B cell (primary cell): ENCODE measurements at regions not wholly inside any gene's neighbourhood (a gene's known extent, or its start where the extent isn't known, plus 50 kb on each side); places are given as distances from the start of the nearest gene placed in this dataset.

ENCODE experiments used
- ATAC-seq: fragments of 200-7000 bp; cut with Tn5 transposase; one replicate; pipeline ENCODE4 v1.10.0; 2021; ENCODE audit warnings: low read depth, mild to moderate bottlenecking, moderate number of reproducible peaks, moderate library complexity
- CTCF ChIA-PET: fragments of 350-600 bp; sonication (Branson Sonifier 250); formaldehyde crosslinking; loops from one replicate; lab custom pipeline; 2021; ENCODE audit warnings: antibody characterized with exemption, inconsistent platforms; lab: Charles Lee
- POLR2A ChIA-PET: fragments of 350-600 bp; sonication (Branson Sonifier 250); formaldehyde crosslinking; loops from one replicate; lab custom pipeline; 2021; ENCODE audit warnings: antibody characterized with exemption; lab: Charles Lee
- DNase-seq: peaks from one replicate; pipeline ENCODE4 v3.0.0; 2013
- H2AFZ ChIP-seq: 2 replicates; pipeline ENCODE4 v1.6.1; 2012; ENCODE audit warnings: mild to moderate bottlenecking, low read depth, low read length; ENCODE audit not compliant: insufficient read depth, poor library complexity, severe bottlenecking
- H3K27ac ChIP-seq, 2 donors: 1 replicate in 1 of 2; 2 replicates in 1 of 2; pipeline ENCODE4 v1.5.1; 2012 to 2013; ENCODE audit warnings: low read length in 2 of 2, mild to moderate bottlenecking in 2 of 2, moderate library complexity in 1 of 2
- H3K27me3 ChIP-seq, 4 experiments: fragments of 200-600 bp in 1 of 4; sonication (generic) in 1 of 4; replicated peaks in 1 of 4; 1 replicate in 2 of 4; 2 replicates in 2 of 4; pipeline versions ENCODE4 v1.6.1 to v1.7.0; 2013 to 2016; ENCODE audit warnings: low read length in 3 of 4, mild to moderate bottlenecking in 2 of 4, mixed read lengths in 1 of 4, moderate library complexity in 1 of 4; ENCODE audit not compliant: insufficient read depth in 4 of 4, control insufficient read depth in 3 of 4; ENCODE audit errors: control extremely low read depth in 1 of 4
- H3K36me3 ChIP-seq, 2 experiments: replicated peaks in 1 of 2; 1 replicate in 1 of 2; 2 replicates in 1 of 2; pipeline versions ENCODE4 v1.6.1 to v1.7.1; 2013; ENCODE audit warnings: low read length in 1 of 2; ENCODE audit not compliant: insufficient read depth in 2 of 2, control insufficient read depth in 1 of 2; ENCODE audit errors: control extremely low read depth in 1 of 2, extremely low read depth in 1 of 2
- H3K4me1 ChIP-seq, 2 donors: fragments of 200-600 bp in 1 of 2; sonication (generic) in 1 of 2; 1 replicate in 1 of 2; 2 replicates in 1 of 2; pipeline versions ENCODE4 v1.5.1 to v1.6.1; 2013 to 2017; ENCODE audit warnings: low read length in 2 of 2; ENCODE audit not compliant: control insufficient read depth in 2 of 2, insufficient read depth in 2 of 2
- H3K4me2 ChIP-seq: replicated peaks from 2 replicates; pipeline ENCODE3; 2012; ENCODE audit warnings: mild to moderate bottlenecking, low read depth, low read length; ENCODE audit not compliant: poor library complexity, severe bottlenecking
- H3K4me3 ChIP-seq, 5 experiments: fragments of 200-600 bp in 1 of 5; sonication (generic) in 1 of 5; 1 replicate in 3 of 5; 2 replicates in 2 of 5; pipeline versions ENCODE4 v1.5.1 to v1.7.0; 2011 to 2016; ENCODE audit warnings: low read length in 4 of 5, mild to moderate bottlenecking in 4 of 5, low read depth in 2 of 5, control low read depth in 1 of 5, moderate library complexity in 1 of 5; ENCODE audit not compliant: insufficient read depth in 1 of 5; ENCODE audit errors: control extremely low read depth in 1 of 5, extremely low read depth in 1 of 5
- H3K79me2 ChIP-seq: fragments of 200-600 bp; sonication (generic); one replicate; pipeline ENCODE4 v1.6.0; 2016; ENCODE audit warnings: low read length; ENCODE audit not compliant: control insufficient read depth, insufficient read depth
- H3K9ac ChIP-seq: fragments of 200-600 bp; sonication (generic); 2 replicates; pipeline ENCODE4 v1.6.1; 2017; ENCODE audit warnings: mild to moderate bottlenecking, low read length, moderate library complexity
- H3K9me3 ChIP-seq, 3 donors: one replicate each; pipeline versions ENCODE4 v1.6.1 to v1.7.1; 2013; ENCODE audit warnings: low read length in 2 of 3; ENCODE audit not compliant: control insufficient read depth in 2 of 3, insufficient read depth in 1 of 3; ENCODE audit errors: control extremely low read depth in 1 of 3
- H4K20me1 ChIP-seq: 2 replicates; pipeline ENCODE4 v1.6.0; 2012; ENCODE audit warnings: mild to moderate bottlenecking, low read length; ENCODE audit not compliant: insufficient read depth, control insufficient read depth, poor library complexity, severe bottlenecking
- H3K27ac Mint-ChIP-seq: one replicate; pipeline ENCODE4 v1.8.0; 2021; ENCODE audit warnings: mixed read lengths
- H3K27me3 Mint-ChIP-seq: one replicate; pipeline ENCODE4 v1.8.0; 2021; ENCODE audit warnings: mixed read lengths
- H3K4me1 Mint-ChIP-seq: one replicate; pipeline ENCODE4 v1.8.0; 2021; ENCODE audit warnings: mixed read lengths
- H3K4me3 Mint-ChIP-seq: one replicate; pipeline ENCODE4 v1.8.0; 2021; ENCODE audit warnings: mixed read lengths
- H3K9me3 Mint-ChIP-seq: one replicate; pipeline ENCODE4 v1.8.0; 2022; ENCODE audit warnings: mixed read lengths; ENCODE audit not compliant: insufficient read depth
- EZH2 ChIP-seq: IDR thresholded peaks from 2 replicates; pipeline ENCODE4 v1.6.1; 2012; ENCODE audit warnings: borderline replicate concordance, low read depth, mild to moderate bottlenecking, moderate library complexity, low read length; ENCODE audit not compliant: insufficient read depth, poor library complexity, severe bottlenecking
- WGBS: methylation state at CpG from one replicate; pipeline ENCODE4 v1.1.5; 2013; ENCODE audit warnings: missing lambda C conversion rate; ENCODE audit not compliant: insufficient coverage; 5-methylcytosine and 5-hydroxymethylcytosine counted together
- intact Hi-C: fragments of 100-400 bp; cut with micrococcal nuclease; formaldehyde crosslinking; loops from one replicate; pipeline ENCODE4 v1.10.0; 2022
- TF ChIP-seq, protein P1 (sequence below): fragments of 200-600 bp; IDR thresholded peaks from one replicate; pipeline ENCODE4 v1.8.0; 2022; ENCODE audit warnings: antibody characterized with exemption, mild to moderate bottlenecking

DNA sequence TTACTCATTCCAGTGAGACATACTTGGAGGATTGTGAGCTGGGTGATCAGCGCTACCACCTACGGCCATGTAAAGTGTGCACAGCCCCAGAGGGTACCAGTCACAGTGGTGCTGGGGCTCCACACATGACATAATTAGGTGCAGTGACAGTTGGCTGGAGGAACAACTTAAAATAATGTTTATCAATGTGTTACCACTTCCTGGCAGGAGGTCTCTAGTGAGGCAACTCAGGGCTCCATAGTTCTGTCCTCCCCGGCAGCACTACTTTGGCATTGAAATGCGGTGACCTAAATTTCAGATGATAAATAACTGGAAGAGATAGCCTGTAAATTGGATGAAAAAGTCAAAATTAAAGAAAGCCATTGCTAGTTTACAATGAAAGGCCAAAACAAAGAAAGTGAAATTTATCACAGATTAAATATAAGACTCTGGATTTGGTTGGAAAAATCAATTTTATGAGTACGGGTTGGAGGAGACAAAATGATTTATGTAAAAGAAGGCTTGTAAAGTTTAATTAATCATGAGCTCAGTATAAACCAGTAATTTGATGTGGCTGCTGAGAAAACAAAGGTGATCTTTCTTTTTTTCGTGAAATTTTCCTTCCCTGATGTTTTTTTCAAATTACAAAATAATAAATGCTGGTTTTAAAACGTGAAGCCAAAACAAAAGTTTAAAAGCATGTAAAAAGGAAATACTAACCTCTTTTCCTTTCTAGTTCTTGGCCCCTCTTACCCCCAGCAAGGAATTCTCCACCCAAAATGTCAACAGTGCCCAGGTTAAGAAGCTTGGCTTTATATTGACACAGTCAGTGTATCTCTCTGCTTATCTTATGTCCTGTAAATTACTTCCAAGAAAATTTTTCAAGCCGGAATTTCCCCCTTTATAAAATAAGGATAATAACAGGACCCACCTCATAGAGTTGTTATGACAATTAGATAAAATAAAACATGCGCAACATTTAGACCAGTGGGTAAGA, 126.7 kb upstream of the NOX3 start:
- Histone ChIP-seq H3K36me3 (no peaks in the 10 kb centered on the region), H3K27me3 (no peaks in the 10 kb centered on the region), H4K20me1 (no peaks in the 10 kb centered on the region), H3K9me3 (peaks cover 0 to 6% (median 0%) of the 10 kb centered on the region in 3 donors), H2AFZ (no peak overlapping the region), H3K27ac (no peak overlapping the region), H3K9ac (no peak overlapping the region), H3K4me3 (no peak overlapping the region), H3K4me1 (no peaks in the 10 kb centered on the region), H3K79me2 (no peaks in the 10 kb centered on the region), H3K4me2 (no peak overlapping the region)
- intact Hi-C loops, result no loop called here
- no peak overlapping the region for H3K4me3 Mint-ChIP-seq
- TF ChIP-seq EZH2, result no peak
- H3K27ac Mint-ChIP-seq, result no peak overlapping the region
- peaks cover 3% of the 10 kb centered on the region for H3K4me1 Mint-ChIP-seq
- H3K27me3 Mint-ChIP-seq, result no peaks in the 10 kb centered on the region
- ATAC-seq (no peak), DNase-seq (no peak)
- ChIA-PET CTCF (no interaction called here), POLR2A (no interaction called here)
- H3K9me3 Mint-ChIP-seq, result peaks cover 3% of the 10 kb centered on the region
- WGBS, result 70% methylated on average over 5 of the region's 9 CpGs

DNA sequence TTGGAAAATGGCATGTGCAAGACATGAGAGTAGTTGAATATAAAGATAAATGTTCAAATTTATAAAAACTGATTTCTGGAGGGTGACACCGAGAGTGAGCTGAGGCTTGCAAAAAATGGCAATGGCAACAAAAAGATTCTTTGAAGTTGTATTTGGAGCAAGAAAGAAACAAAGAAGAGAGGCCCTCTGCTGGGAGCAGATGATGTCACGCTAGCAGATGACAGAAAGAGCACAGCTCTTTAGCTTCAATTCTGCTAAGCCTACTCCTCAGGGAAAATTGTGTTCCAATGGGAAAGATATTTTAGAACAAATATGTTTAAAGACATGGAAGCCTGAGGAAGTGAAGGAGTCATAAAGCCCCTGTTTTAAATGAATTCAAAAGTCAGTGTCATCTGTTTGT, 125.3 kb upstream of the NOX3 start:
- ChIA-PET POLR2A (no interaction called here), CTCF (no interaction called here)
- H3K9me3 ChIP-seq, result peaks cover 0 to 6% (median 0%) of the 10 kb centered on the region in 3 donors
- Mint-ChIP-seq H3K27ac (no peak overlapping the region), H3K9me3 (peaks cover 3% of the 10 kb centered on the region), H3K4me1 (peaks cover 3% of the 10 kb centered on the region), H3K4me3 (no peak overlapping the region), H3K27me3 (no peaks in the 10 kb centered on the region)
- H3K27me3 ChIP-seq, result no peaks in the 10 kb centered on the region
- intact Hi-C loops, result no loop called here
- H3K4me1 ChIP-seq, result no peaks in the 10 kb centered on the region
- H2AFZ ChIP-seq, result no peak overlapping the region
- ATAC-seq, result no peak
- H4K20me1 ChIP-seq, result no peaks in the 10 kb centered on the region
- H3K36me3 ChIP-seq, result no peaks in the 10 kb centered on the region
- no peak overlapping the region for H3K9ac ChIP-seq
- DNase-seq, result no peak
- no peak overlapping the region for H3K27ac ChIP-seq
- TF ChIP-seq, protein P1, sequence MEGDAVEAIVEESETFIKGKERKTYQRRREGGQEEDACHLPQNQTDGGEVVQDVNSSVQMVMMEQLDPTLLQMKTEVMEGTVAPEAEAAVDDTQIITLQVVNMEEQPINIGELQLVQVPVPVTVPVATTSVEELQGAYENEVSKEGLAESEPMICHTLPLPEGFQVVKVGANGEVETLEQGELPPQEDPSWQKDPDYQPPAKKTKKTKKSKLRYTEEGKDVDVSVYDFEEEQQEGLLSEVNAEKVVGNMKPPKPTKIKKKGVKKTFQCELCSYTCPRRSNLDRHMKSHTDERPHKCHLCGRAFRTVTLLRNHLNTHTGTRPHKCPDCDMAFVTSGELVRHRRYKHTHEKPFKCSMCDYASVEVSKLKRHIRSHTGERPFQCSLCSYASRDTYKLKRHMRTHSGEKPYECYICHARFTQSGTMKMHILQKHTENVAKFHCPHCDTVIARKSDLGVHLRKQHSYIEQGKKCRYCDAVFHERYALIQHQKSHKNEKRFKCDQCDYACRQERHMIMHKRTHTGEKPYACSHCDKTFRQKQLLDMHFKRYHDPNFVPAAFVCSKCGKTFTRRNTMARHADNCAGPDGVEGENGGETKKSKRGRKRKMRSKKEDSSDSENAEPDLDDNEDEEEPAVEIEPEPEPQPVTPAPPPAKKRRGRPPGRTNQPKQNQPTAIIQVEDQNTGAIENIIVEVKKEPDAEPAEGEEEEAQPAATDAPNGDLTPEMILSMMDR, result no peak
- TF ChIP-seq EZH2, result no peak
- no peak overlapping the region for H3K4me2 ChIP-seq
- WGBS, result 86% methylated on average over 2 of the region's 2 CpGs
- H3K4me3 ChIP-seq, result no peak overlapping the region
- no peaks in the 10 kb centered on the region for H3K79me2 ChIP-seq
